HuH-7 (cell line): ENCODE measurements at regions not wholly inside any gene's neighbourhood (a gene's known extent, or its start where the extent isn't known, plus 50 kb on each side); places are given as distances from the start of the nearest gene placed in this dataset.
"Not testable (repeated sequence)": the region's sequence is repeated elsewhere in the genome, so short reads cannot be mapped to it uniquely, and the experiment has no call there.

ENCODE experiments used
- DNase-seq: peaks from one replicate; pipeline ENCODE4 v3.0.0; 2011; ENCODE audit warnings: low spot score

DNA sequence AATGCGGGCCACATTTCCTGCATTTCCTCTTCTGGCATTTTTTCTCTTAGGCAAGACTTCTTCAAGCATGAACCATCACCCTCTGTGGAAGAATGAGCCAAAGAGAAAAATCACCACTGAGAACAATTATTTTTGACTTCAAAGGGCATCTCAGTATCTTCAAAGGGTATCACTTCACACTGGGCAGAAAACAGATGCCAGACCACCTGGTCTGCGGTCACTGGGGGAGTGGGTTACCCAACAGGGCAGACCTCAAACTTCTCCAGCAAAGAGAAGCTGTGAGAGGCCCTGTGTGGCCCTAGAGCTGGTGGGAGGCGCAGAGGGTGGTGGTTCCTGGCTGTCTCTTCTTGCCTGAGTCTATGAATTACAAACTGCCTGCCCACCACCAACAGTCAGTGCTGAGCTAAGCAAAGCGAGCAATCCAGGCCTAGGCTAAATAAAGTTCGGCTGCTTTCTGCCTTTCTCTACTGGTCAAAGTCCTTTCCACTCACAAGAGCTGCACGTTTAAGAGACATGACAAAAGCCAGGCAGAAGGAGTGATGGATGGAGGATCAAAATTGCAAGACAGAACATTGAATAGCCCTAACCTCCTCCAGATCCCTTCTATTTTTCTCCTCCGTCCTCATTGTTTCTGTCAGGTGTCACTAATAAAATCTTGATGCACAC, 602.7 kb upstream of the CDH5 start:
- DNase-seq = no peak

DNA sequence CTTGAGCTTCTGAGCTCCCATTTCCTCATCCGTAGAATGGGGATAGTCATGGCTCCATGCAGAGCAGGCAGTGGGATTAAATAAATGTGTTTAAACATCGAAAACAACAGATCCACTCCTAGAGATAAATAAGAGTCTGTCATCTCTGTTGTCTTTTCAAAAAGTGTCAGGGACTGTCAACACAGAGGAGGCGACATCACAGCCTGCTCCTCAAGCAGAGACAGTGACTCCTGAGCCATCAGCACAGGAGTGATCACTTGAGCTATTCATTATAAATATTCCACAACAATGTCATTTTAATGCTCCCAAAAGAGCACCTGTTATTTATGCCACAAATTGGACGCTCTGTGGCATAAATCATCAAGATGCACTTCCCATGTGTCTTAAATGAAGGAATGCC, 605.6 kb upstream of the CDH5 start:
- DNase-seq = no peak

DNA sequence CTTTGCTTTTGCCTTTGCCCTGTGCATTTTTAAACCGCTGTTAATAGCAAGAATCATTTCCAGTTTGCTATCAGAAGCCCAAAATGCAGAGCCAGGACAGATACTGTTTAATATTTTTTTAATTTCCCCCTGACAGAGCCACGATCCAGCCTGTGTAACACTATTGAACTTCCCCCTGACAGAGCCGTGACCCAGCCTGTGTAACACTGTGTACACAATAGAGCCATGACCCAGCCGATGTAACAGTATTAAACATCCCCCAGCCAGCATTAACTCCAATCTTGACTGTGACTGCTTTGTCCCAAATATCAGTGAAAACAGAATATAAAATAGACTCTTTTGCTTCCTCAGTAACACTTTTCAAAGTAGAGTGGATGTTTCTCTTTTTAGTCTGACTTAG, 607.9 kb upstream of the CDH5 start:
- no peak for DNase-seq

DNA sequence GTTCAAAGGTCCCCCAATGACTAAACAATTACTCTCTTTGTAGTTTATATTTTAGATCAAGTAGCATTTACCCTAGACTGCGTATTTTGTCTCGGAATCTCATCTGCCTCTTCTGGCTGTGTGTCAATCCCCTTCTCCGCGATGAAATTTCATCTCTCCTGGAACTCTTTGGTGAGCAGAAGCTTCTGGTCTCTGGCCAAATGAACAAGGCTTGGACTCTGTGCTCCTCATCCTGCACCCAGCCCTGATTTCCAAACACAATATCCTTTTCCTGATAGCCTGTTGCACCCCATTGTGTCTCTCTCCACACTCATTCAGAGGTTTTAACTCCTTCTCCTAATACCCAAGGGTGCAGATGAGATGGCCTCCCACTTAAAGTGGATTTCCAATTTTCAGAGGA, 609.4 kb upstream of the CDH5 start:
- no peak for DNase-seq

DNA sequence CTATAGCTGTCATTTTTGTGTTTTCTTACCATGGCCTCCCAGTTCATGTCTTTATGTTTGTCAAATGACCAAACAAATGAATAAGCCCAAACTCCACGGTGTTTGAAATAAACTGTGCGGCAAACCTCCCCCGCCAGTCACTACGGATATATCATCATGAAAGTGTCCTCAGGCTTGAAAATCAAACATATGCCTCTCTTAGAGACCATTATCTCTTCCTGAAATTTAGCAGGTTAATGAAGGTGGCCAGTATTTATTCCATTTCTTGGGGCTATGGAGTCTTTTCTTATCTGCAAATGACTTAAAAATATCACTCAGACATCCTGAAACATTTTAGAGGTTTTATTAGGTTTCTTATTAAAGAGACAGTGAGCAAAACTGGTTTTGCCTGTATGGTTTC, 610.3 kb upstream of the CDH5 start:
- no peak for DNase-seq

DNA sequence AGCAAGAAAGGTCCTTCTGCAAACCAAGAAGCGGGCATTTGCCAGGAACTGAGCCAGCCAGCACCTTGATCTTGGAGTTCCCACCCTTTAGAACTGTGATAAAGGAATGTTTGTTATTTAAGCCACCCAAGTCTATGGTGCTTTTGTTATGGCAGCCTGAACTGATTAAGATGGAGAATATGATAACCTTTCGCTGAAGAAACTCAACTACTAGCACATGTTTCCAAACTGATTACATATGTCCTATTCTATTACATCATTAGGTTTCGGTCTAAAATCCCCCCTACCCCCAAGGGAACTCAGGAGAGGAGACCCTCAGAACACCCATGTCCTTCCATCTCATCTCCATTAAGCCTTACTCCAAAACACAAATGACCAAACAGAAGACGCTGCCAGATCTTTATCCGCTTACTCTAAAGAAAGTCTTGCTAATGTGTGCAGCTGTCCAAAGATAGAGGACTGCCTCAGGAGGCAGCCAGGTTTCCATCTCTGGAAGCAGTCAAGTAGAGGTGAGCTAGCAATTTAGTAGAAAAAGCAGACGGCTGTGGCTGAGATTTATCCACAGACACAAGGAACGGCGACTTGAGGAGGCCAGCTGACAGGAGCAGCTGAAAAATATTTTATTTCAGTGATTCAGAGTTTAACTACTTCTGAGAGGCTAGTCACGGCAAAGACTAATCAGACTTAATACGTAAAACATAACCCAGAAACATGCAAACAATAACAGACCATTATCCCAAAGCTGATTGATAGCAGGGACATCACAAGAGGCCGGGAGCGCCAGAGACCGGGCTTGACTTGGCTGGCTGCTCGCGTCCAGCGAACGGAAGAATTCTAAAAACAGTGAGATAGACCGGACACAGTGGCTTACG, 611.4 kb upstream of the CDH5 start:
- no peak for DNase-seq

DNA sequence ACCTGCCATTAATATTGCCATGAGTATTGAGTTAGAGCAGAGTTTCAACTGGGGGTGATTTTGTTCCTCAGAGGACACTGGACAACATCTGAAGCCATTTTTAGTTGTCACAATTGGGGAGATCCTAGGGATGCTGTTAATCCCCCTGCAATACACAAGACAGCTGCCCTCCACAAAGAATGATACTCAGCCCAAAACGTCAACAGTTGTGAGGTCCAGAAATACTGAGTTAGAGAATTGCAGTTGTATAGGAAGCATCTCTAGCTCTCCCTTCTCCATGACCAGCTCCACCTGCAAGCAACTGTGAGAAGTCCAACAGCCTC, 614.0 kb upstream of the CDH5 start:
- no peak for DNase-seq

DNA sequence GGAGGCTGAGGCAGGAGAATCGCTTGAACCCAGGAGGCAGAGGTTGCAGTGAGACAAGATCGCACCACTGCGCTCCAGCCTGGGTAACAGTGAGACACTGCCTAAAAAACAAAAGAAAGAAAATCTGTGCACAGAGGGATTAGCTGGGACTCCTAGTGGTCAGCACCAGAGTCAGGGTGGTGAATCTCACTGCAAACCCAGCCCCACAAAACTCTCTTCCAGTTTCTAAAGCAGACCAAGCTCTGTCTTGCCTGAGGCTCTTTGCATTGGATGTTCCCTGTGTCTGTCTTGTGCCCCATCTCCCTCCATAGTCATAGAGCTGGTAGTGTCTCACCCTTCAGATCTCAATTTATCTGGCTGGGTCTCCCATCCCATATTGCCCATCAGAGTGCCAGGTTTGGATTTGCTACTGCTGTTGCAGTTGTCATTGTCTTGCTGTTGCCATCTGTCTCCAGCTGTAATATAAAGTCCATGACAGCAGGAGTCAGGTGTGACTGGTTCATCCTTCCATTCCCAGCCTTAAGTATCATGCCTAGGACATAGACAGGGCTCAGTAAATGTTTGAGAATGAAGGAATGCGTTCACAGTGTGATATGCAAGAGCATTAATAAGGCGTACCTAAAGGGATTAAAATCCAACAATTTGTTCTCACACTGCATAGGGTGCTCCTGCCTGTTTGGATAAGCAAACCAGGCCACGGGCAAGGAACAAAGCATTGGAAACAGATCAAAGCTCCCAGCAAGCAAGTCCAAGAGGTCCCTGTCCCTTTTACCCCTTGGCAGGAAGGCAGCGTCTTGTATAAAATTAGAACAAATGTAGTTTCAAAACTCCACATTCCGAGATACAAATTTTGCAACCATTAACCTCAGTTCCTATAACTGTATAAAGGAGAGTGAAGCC, 614.6 kb upstream of the CDH5 start:
- no peak for DNase-seq

DNA sequence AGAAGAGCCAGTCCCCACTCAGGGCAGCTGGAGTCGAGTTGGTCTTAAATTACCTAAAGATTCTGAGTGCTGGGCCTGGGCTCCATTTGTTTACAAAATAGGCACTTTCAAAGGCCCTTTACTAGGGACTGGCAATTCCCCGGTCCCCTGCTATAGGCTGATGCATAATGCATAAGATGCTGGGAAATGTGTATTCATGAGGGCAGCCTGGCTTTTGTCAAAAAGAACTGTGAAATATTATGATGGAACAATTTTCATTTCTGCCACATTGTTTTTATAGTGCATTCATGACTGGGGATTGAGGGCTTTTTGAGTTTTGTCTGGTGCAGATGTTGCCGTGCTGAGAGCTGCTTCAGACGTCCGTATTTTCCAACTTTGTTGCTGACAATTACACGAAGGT, 617.0 kb upstream of the CDH5 start:
- DNase-seq = no peak

DNA sequence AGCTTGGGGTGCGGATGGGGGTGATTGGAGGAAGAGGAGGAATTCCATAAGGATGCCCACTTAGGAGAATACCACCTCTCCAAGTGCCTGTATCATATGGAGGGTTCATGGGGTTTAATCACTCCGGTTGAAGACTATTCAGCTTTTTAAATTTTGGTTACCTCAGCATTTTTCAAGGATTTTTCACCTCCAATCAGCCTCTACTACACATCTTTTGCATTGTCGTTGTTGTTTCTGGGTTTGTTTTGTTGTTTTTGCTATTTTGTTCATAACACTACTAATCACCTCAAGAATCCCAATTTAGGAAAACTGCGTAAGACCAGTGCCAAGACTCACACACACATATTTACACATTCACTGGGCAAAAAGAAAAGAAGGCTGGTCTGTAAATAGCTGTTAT, 619.5 kb upstream of the CDH5 start:
- DNase-seq = no peak

DNA sequence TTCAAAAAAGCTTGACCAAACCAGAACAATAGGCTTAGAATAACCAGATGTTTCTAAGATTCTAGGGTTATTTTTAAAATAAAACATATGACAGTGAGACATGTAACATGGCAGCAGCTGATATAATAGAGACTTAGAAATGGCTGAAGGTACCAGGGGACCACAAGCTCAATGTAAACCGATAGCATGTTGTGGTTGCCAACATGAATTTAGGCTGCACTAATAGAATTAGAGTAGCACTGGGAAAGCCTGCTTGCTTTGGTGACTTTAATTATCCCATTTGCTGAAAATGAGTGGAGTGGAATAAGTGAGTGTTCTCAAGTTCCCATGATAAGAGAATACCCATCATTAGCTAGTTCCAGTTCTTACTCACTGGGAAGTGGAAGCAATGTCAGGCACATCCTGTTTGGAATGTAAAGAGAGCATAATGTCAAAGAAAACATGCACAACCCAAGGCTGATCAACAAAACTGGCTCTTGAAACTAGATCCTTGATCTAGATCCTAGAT, 621.2 kb upstream of the CDH5 start:
- no peak for DNase-seq

DNA sequence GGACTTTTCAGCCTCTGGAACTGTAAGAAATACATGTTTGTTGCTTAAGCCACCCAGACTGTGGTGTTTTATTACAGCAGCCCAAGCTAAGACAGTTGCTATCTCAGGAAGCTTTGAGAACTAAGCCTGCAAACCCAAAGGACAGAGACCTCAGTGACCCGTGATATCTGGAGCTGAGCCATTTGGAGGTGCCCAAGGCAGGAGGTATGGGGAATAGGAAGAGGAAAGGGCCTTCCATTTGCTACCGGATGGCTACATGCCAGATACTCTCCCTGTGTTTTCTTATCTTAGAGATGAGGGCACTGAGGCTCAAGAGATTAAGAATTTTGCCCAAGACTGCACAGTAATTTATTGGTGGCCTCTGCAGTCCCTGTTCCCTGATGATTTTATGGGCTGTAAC, 622.1 kb upstream of the CDH5 start:
- no peak for DNase-seq

DNA sequence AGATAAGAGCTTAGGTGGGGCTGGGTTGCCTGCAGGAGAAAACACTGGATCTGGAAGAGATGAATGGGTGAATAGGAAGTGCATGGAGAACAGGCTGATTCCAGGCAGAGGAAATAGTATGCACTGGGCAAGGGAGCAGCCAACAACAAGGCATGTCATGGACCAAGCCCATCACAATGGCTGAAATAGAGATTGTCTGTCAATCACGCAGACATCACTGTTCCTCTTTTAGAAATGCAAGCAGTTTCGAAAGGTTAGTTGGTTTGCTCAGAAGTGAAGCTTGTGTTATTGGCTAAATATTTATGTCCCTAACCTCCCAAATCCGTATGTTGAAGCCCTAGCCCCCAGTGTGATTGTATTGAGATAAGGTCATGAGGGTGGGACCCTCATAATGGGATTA, 621.7 kb upstream of the CDH11 start:
- DNase-seq = no peak

DNA sequence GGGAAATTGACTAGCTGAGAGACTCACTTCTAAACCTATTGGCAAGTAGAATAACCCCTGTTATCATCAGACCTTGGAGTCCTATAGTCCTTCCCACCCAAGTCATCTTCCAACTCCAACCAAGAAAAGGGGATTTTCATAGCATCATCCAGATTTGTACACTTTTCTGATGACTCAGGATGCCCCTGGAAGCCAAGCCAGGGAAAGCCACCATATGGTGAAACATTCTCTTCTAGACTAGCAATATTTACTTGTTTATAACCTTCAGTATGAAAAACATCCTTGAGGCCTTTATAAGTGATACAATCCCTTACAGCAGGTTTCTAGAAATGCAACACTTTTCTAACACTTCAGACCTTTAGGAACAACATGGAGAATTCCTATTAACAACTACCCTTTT, 618.8 kb upstream of the CDH11 start:
- no peak for DNase-seq

DNA sequence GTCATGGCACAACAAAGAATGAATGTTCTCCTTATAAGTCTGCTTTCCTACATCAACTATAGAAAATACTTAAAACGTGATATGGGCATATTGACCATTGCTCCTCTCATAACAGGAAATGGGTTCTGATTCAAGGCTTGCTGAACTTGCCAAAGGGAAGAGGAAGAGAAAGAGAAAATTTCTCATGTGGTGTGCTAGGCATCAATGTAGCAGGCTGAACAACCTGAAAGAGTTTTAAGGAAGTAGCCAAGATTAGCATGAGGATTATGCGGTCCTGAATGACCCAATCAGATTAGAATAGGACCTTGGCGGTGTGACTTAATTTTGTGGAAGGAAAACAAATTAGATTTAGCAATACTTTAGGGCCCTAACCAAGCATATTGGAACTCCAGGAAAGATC, 617.7 kb upstream of the CDH11 start:
- no peak for DNase-seq

DNA sequence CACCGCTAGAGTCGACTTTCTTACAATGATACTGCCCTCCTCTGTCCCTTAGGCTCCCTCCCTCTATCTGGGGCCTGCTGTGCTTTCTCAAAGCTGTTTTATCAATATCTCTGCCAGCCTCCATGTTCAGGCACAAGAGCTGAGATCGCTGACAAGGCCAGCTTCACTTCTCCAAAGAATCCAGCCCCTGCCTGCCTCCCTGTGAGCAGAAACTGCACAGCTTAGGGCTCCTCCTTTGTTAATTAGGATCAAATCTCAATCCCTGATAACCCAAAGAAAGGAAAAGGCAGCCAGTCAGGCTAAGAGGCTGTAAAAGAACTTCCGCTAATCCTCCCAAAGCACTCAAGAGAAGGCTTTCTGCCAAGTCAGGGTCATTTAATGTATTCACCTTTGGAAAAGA, 616.0 kb upstream of the CDH11 start:
- DNase-seq = no peak

DNA sequence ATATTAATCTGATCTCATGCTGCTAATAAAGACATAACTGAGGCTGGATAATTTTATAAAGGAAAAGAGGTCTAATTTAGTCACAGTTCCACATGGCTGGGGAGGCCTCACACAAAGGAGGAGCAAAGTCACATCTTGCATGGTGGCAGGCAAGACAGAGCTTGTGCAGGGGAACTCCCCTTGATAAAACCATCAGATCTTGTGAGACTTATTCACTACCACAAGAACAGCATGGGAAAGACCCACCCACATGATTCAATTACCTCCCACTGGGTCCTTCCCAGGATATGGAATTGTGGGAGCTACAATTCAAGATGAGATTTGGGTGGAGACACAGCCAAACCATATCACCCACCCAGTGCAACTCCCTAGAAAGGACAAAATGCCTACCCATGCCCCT, 613.8 kb upstream of the CDH11 start:
- DNase-seq = not testable (repeated sequence)

DNA sequence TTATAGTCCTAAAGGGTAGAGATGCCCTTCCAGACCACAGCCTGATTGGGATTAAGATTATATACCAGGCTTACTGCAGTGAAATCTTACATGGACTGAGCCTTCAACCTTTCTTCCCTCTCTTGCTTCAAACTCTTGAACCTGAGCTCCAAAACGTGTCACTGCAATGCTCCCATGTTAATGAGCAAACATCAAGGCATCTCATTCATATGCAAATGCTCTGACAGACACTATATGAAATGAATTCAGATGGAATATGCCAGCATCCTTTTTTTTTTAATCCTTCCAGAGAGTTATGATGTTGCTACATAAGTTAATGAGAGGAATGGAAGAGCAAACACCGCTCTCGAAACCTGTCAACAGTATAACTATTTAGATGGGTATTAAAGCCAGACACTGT, 611.9 kb upstream of the CDH11 start:
- no peak for DNase-seq

DNA sequence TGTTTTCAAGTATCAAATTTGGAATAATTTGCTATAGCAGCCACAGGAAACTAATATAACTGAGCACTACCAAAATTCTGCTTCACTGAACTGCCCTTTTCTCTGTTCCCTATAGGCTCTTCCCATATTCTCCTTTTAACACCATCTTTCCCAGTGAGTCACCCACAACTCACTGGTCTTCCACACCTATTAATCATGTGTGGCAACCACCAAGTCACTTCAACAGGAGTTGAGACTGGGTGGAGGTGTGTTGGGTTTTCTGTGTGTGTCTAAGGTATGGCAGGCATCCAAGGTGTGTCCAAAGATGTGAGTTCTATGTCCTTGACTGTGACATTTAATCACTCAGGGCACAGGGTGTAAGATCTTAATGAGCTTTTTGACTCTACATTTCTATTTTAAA, 610.0 kb upstream of the CDH11 start:
- DNase-seq = no peak

DNA sequence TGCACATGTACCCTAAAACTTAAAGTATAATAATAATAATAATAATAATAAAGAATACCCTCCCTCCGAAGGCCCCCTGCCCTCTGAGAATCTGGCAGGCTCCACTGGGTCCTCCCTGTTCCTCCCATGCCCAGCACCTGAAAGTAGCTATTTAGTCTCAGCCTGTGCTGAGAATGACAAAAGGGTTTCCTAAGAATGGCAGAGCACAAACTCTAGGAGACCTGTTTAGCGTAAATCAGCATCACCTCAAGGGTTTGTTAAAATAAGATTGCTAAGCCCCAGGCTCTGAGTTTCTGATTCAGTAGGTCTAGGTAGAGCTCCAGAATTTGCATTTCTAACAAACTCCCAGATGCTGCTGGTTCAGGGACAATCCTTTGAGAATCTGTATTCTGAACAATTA, 606.8 kb upstream of the CDH11 start:
- DNase-seq = no peak

DNA sequence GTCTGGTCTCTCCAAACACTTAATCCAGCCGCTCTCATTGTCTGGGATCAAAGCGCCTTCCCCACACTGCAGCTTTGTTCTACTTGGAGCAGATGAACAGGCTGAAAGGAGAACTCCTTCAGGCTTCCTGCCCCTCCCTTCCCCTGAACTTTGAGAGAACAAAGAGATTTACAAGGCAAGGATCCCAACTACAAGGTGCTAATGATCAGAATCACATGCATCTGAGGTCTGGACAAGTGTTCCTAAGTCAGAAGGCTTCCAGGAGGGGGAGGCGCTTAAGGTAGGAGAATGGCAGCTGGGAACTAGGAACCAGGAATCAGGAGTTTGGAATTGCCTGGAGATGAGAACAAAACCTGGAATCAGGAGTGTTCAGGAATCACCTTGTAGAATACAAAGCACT, 606.3 kb upstream of the CDH11 start:
- DNase-seq = no peak

DNA sequence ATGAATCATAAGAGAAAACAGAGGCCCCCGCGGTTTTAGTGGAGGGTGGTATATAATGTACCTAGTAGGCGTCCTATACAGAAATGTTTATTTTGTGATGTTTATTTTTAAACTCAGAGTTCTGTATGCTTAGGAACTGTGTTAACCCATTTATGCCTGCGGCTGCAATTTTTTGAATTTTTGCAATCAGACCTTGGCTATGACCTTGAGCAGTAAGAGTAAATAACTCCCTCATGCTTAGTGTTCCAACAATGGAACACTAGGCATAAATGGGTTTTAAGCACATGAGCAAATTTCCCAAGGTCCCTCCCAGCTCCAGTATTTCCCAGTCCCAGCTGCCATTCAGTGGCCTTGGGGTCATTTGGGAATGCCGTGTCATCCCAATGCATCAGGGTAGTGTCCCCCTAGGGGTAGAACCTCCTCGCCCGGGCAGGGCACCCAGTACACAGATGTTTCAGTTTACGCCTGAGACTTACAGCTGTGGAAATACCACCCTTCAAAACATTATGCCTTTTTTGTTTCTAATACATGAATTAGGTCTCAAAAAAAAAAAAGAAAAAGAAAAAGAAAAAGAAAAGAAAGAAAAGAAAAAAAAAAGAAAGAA, 605.8 kb upstream of the CDH11 start:
- no peak for DNase-seq
